Activated CD4-positive, alpha-beta T cell treated with anti-CD3 and anti-CD28 coated beads, Interleukin-2, Interleukin-6, amounts not matched to agents 100 ng/mL and 50 ng/mL, durations not matched to agents 16 hours and 8 hours (primary cell): ENCODE measurements at regions not wholly inside any gene's neighbourhood (a gene's known extent, or its start where the extent isn't known, plus 50 kb on each side); places are given as distances from the start of the nearest gene placed in this dataset.
"Not testable (repeated sequence)": the region's sequence is repeated elsewhere in the genome, so short reads cannot be mapped to it uniquely, and the experiment has no call there.

Source experiments
- DNase-seq: peaks from one replicate; pipeline ENCODE4 v3.0.0-alpha.2; 2020

DNA sequence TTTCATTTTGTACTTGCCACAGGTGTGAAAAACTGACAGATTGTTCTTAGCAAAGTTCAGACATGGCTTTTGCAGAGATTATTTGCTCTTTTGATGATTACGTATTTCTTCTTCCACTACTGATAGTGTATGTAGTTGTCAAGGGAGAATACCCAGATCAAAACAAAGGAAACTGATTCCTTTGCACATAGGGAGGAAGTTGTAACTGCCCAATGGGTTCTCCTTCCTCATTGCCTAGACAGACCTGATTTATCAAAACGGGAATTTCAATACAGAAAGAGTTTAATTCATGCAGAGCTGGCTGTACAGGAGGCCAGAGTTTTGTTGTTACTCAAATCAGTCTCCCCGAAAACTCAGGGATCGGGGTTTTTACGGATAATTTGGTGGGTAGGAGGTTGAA is 214.7 kb downstream of the BCAS1 start:
- no peak for DNase-seq

DNA sequence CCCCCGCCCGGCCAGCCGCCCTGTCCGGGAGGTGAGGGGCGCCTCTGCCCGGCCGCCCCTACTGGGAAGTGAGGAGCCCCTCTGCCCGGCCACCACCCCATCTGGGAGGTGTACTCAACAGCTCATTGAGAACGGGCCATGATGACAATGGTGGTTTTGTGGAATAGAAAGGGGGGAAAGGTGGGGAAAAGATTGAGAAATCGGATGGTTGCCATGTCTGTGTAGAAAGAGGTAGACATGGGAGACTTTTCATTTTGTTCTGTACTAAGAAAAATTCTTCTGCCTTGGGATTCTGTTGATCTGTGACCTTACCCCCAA is 215.8 kb downstream of the BCAS1 start:
- DNase-seq: not testable (repeated sequence)

DNA sequence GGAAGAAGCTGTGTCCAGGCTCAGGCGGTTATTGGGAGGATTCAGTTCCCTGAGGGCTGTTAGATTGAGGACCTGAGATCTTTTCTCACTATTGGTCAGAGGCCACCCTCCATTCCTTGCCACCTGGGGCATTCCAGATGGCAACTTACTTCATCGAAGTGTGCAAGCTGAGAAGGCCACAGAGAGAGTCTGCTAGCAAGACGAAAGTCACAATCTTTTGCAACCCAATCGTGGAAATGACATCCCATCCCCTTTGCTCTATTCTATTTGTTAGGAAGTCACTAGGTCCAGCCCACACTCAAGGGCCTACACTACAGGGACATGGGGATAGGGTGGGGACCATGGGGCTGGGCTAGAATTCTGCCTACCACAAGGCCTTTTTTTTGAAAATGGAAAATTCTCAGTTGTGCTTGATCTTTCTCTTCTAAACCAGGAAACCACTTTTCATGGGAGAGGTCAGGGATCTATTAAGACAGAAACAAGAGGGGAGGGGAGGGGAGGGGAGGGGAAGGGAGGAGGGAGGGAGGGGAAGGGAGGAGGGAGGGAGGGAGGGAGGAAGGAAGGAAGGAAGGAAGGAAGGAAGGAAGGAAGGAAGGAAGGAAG is 217.2 kb downstream of the BCAS1 start:
- DNase-seq: no peak

DNA sequence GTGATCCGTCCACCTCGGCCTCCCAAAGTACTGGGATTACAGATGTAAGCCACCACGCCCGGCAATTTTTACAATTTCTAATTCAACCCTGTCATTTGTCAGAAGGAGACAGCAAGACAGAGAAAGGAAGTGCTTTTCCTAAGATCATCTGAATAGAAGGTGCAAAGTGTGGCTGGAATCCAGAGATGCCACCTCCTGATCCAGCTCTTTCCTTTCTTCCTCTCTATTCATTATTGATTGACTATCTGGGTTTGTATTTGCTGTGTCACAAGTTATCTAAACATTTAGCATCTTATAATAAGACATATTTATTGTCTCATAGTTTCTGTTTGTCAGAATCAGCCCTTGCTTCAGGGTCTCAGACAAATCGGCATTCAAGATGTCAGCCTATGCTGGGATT is 217.7 kb downstream of the BCAS1 start:
- no peak for DNase-seq

DNA sequence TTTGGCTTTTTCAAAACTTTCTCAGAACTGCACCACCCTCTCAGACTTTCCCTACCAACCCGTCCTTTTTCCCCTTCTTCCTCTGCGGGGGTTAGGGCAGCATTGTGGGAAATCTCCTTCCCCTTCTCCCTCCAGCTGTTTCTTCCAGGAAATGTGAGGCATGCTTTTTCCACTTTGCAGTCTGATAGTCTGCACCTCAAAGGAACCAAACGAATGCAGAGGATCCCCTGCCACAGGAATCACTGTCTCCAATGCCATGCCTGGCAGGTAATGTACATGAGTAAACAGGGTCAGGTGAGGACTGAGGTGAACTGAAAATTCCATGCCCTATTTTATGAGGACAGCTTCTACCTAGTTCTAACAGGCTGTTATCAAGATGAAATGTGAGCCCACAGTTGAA is 218.4 kb downstream of the BCAS1 start:
- DNase-seq: no peak

DNA sequence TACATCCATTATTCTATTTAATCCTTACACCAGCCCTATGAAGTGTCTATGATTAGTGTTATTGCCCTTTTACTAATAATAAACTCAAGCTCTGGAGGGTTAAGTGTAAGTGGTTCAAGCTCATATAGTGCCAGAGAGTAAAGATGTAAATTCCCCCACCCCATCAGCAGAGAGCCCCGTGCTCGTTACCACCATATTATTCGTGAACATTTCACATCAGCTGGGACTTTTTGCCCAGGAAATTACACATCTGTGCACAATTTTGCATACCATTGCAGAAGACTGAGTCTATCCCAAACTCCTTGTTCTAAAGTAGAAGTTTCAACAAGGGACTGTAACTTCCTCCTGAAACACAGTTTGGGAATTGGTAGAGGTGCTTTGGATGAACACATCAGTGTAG is 220.1 kb downstream of the BCAS1 start:
- no peak for DNase-seq

DNA sequence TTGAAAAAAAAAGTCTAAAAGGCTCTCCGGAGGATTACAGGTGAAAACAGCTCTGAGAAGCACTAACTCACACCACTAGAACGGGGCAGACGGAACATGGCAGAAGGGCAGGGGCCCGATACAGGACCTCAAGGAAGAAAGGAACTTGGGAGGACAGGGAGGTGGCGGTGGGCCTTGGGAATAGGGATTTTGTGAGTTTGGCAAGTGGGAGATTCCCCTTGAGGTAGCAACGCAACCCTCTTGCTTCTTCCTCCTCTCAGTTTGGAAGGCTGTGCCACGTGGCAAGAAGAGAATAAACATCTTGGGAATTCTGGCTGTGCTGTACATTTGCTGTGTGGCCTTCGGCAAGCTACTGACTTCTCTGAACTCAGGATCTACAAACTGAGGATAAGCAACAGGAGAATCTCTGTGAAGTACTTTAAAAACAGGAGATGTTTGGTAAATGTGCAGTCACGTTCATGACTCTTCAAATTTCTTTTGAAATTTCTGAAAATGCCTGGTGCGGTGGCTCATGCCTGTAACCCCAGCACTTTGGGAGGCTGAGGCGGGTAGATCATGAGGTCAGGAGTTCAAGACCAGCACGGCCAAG is 220.8 kb downstream of the BCAS1 start:
- no peak for DNase-seq

DNA sequence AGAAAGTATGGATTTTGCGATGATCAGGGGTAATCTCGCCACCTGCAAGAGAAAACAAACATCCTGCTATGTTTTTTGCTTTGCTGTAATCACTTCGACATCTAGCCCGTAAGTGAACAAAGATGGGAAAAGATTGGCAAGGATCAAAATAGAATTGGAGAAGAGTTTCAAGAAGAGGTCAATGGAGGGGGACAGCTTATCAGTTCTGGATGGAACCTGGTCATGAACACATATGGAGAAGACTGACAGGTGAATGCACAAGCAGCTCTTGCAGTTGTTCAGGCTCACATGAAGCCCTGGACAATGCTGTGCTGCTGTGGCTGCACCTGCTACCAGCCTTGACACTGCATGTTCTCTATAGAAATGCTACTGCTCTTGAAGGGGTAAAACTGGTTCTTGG is 222.1 kb downstream of the BCAS1 start:
- no peak for DNase-seq

DNA sequence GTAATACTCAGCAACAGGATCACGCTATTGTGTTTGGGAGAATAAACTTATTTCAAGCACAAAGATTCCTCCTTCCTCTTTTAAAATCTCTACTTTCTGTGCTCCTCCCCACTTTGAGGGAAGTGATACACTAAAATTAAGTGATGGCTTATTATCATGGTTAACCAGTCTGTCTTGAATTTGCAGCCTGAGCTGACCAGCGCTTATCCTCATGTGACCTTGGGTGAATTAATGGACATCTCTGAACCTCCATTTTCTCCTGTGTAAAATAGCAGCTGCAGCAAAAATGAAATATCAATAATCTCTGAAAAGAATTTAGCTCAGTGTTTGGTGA is 222.6 kb downstream of the BCAS1 start:
- no peak for DNase-seq

DNA sequence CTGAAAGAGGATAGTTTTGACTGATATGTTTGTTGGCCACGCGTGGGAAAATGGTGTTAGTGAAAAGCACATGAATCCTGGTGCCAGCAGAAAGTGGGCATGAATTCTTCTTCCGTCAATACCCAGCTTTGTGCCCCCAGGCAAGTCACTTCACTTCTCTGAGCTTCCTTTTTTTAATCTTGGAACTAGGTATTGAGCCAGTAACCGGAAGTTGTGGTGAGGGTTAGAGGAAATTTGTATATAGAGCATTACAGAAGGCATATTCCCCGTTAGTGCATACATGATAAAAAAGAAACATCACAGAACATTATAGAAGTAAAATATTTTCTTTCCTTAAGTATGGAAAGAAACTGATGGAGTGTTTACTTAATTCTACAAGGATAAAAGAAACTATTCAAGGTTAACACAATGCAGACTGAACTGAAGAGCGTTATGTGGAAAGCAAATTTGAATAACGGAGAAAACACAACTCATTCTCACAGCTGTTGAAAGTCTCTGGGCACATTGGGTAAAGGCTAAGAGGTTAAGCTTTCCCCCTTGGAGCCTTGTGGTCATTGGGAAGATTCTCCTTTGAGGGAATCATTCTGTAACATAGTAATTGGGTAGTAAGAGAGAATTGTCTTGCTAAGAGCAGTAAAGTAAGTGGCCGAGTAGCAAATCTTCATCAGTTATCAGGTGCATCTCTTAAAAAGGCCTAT is 223.1 kb downstream of the BCAS1 start:
- DNase-seq: peak; percentile 48

DNA sequence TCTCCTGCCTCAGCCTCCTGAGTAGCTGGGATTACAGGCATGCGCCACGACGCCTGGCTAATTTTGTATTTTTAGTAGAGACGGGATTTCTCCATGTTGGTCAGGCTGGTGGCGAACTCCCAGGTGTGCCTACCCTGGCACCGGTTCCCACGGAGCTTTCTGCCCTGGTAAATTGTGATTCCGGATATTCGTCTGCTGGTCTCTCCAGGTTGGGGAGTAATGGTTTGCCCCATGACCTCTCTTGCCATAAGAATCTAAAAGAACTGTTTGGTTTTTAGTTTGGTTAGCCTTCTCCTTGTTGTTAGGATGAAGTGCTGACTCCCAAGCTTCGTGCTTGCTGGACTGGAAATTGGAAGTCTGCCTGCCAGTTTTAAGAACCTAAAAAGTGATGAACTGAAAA is 223.8 kb downstream of the BCAS1 start:
- DNase-seq: no peak

DNA sequence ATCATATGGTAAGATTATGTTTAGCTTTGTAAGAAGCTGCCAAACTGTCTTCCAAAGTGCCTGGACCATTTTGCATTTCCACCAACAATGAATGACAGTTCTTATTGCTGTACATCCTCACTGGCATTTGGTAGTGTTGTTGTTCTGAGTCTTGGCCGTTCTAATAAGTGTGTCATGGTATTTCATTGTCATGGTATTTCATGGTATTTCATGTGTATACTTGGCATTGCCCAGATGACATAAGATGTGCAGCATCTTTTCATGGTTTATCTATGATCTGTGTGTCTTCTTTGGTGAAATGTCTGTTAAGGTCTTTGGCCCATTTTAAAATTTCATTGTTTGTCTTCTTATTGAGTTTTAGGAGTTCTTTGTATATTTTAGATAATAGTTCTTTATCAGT is 224.4 kb downstream of the BCAS1 start:
- DNase-seq: no peak

DNA sequence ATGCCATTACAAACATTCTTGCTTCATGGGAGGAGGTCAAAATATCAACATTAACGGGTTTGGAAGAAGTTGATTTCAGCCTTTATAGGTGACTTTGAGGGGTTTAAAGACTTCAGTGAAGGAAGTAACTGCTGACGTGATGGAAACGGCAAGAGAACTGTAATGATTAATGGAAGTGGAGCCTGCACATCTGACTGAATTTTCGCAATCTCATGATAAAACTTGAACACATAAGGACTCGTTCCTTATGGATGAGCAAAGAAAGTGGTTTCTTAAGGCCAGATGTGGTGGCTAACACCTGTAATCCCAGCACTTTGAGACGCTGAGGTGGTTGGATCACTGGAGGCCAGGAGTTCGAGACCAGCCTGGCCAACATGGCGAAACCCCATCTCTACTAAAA is 226.1 kb downstream of the BCAS1 start:
- no peak for DNase-seq

DNA sequence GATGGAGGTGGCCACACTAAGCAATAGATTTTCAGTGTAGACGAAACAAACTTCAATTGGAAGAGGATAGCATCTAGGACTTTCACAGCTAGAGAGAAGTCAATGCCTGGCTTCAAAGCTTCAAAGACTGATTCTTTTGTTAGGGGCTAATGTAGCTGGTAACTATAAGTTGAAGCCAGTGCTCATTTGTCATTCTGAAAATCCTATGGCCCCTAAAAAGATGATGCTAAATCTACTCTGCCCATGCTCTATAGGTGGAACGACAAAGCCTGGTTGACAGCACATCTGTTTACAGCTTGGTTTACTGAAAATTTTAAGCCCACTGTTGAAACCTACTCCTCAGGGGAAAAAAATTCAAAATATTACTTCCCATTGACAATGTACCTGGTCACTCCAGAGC is 226.7 kb downstream of the BCAS1 start:
- DNase-seq: no peak

DNA sequence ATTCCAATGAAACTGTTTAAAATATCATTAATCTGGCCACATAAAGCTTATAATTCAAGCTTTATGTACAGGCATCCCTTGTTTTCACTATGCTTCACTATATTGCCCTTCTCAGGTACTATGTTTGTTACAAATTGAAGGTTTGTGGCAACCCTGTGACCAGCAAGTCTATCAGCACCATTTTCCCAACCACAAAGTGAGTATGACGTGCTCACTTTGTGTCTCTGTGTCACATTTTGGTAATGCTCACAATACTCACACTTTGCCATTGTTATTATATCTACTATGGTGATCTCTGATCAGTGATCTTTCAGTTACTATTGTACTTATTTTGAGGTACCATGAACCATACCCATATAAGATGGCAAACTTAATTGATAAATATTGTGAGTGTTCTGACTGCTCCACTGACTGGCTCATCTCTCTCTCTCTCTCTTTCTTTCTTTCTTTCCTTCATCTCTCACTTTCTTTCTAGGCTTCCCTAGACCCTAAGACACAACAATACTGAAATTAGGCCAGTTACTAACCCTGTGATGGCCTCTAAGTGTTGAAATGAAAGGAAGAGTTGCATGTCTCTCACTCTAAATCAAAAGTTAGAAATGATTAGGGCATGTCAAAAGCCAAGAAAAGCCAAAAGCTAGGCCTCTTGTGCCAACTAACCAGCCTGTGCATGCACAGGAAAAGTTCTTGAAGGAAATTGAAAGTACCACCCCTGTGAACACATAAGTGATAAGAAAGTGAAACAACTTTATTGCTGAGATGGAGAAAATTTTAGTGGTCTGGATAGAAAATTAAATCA is 227.9 kb downstream of the BCAS1 start:
- DNase-seq: peak; percentile 80

DNA sequence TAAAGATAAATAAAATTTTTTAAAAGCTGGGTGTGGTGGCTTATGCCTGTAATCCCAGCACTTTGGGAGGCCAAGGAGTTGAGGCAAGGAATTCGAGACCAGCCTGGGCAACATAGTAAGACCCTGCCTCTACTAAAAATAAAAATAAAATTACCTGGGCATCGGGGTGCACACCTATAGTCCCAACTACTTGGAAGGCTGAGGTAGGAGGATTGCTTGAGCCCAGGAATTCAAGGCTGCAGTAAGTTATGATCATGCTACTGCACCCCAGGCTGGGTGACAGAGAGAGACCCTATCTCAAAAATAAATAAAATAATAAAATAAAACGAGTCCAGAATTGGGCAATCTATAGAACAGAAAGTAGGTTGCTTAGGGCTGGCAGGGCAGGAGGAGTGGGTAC is 228.7 kb downstream of the BCAS1 start:
- DNase-seq: no peak

DNA sequence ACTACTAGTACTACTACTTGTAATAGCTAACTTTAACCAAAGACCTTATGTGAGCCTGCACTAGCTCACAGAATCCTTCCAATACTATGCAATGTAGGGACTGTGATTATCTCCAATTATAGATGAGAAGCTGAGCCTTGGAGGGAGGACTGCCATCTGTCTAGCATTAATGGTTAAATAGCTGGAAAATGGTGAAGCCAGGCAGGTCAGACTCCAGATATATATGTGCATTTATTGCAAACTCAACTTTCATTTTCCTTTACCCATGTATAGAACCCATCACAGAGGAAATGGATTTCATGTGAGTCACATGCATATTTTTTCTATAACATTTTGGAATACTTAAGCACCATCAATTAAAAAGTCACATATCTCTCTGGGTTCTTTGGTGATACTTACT is 229.9 kb downstream of the BCAS1 start:
- DNase-seq: no peak

DNA sequence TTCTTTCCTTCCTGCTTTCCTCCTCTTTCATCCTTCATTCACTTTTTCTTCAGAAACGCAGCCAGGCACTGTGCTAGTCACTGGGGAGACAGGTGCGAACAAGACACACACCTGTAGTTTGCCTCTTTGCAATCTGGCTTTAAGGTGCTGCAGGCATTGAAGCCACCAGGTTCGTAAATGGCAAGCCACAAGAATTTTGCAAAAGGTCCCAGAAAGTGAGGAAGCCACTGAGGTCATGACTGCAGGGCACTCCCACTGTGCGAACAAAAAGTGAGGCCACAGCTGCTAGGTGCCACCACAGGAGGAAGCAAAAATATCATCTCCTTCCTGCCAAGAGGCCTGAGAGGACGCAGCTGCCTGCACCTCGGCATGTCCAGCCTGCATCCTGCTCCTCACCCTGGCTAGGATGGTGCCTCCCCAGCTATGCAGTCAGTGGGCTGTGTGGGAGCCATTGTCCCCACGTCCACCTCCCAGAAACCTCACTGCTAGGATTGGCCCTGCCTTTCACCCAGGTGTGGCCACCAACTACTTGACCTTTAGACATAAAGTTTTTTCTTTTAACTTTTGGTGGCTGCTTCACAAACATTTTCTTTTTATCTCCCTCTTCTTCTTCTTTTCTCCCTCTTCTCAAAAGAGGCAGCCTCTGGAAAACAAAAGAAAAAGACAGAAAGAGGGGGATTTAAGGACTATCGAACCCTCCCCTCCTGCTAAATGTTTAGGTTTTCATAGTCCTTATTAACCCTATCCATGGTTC is 230.8 kb downstream of the BCAS1 start:
- DNase-seq: peak; percentile 71

DNA sequence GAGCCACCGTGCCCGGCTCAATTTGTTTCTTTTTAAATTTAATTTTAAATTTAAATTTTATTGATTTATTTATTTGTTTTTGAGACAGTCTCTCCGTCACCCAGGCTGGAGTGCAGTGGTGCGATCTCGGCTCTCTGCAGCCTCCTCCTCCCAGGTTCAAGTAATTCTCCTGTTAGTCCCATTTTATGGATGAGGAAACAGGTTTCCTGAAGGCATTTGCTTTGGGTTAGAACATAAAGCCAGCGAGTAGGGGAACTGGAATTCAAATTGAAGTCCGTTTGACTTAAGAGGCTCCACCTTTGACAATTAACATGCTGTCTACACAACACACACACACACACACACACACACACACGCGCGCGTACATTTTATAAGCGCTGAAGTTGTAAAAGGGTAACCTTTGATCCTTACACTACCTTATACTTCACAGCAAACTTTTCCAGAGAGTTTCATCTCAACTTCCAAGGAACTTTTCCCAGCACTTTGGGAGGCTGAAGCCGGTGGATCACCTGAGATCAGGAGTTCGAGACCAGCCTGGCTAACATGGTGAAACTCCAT is 232.0 kb downstream of the BCAS1 start:
- no peak for DNase-seq

DNA sequence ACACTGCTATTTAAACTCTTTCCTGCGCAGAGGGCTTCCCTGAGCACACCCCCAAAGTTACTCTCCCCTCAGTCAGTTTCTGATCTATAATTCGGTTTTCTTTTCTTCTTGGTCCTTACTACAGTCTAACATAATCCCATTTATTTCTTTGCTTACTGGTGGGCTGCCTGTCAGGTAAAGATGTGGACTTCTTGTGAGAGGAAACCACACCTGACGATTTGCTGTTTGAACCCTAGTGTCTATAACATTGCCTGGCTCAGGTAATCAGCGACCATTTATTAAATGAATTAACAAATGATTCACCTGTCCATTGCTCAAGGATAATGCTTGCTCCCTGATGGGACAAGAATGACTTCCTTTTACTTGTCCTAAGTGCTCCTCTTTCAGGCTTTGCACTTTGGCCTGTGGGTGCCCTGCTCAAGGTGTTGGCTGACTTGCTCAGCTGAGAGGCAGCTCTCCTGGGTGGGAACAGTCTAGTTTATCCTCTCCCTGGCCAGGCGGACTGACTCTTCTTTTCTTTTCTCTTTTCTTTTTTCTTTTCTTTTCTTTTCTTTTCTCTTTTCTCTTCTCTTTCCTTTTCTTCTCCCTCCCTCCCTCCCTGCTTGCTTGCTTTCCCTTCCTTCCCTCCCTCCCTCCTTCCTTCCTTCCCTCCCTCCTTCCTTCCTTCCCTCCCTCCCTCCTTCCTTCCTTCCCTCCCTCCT is 233.1 kb downstream of the BCAS1 start:
- DNase-seq: no peak

DNA sequence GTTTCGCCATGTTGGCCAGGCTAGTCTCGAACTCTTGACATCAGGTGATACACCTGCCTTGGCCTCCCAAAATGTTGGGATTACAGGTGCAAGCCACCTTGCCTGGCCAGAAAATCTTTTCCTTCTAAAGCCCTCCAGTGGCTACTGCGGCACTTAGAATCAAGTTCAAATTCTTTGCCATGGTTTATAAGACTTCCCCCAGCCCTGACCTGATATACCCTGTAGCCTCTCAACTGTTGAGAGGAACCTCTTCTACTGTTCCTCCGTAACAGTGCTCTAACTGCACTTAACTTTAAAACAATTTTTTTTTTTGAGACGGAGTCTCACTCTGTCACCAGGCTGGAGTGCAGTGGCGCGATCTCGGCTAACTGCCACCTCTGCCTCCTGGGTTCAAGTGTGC is 235.6 kb downstream of the BCAS1 start:
- DNase-seq: no peak

DNA sequence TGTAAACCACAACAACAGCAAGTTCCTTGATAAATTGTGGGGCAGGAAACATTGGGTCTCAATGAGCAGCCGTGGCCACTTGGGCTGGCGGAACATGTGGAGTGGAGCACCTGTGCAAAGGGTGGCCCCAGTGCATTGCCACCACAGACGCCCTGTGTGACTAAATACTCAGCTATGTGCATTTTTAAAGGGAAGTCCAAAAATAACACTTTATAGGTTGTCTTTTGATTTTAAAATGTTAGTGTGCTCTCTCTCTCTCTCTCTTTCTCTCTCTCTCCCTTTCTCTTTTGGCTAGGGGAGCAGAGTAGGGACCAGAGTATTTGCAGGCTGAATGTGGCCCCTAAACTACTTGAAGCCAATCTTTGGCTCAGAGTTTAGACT is 236.3 kb downstream of the BCAS1 start:
- no peak for DNase-seq
